CD8-positive, alpha-beta memory T cell (primary cell): ENCODE measurements at regions not wholly inside any gene's neighbourhood (a gene's known extent, or its start where the extent isn't known, plus 50 kb on each side); places are given as distances from the start of the nearest gene placed in this dataset.

Experiments used
- CTCF ChIA-PET: fragments of 350-600 bp; sonication (Branson Sonifier 250); formaldehyde crosslinking; loops from one replicate; lab custom pipeline; 2021; ENCODE audit warnings: antibody characterized with exemption; lab: Charles Lee
- POLR2A ChIA-PET: fragments of 350-600 bp; sonication (Branson Sonifier 250); formaldehyde crosslinking; loops from one replicate; lab custom pipeline; 2021; ENCODE audit warnings: antibody characterized with exemption; lab: Charles Lee
- DNase-seq, 5 donors: peaks; one replicate each; pipeline versions ENCODE4 v3.0.0 to v3.0.0-alpha.2; 2020 to 2022; ENCODE audit warnings: mixed read lengths in 1 of 5
- H3K27ac ChIP-seq: one replicate; pipeline ENCODE4 v1.7.0; 2013; ENCODE audit warnings: low read depth, mild to moderate bottlenecking, low read length, moderate library complexity
- H3K27me3 ChIP-seq: 2 replicates; pipeline ENCODE4 v1.7.0; 2013; ENCODE audit warnings: low read length, mild to moderate bottlenecking; ENCODE audit not compliant: insufficient read depth, poor library complexity, severe bottlenecking
- H3K36me3 ChIP-seq: 2 replicates; pipeline ENCODE4 v1.7.0; 2013; ENCODE audit warnings: mild to moderate bottlenecking, low read length, moderate library complexity; ENCODE audit not compliant: insufficient read depth
- H3K4me1 ChIP-seq: 2 replicates; pipeline ENCODE4 v1.7.0; 2013; ENCODE audit warnings: mild to moderate bottlenecking, low read length, moderate library complexity; ENCODE audit not compliant: insufficient read depth
- H3K4me3 ChIP-seq: 2 replicates; pipeline ENCODE4 v1.7.0; 2013; ENCODE audit warnings: mild to moderate bottlenecking, low read length
- H3K9me3 ChIP-seq: 2 replicates; pipeline ENCODE4 v1.7.0; 2013; ENCODE audit warnings: mild to moderate bottlenecking, low read length
- H3K27ac Mint-ChIP-seq, 8 donors: one replicate each; pipeline ENCODE4 v1.8.0; 2020 to 2021; ENCODE audit warnings: mixed read lengths in 8 of 8, mild to moderate bottlenecking in 6 of 8, inconsistent platforms in 3 of 8, moderate library complexity in 3 of 8
- H3K27me3 Mint-ChIP-seq, 2 donors: one replicate each; pipeline ENCODE4 v1.8.0; 2020 to 2021; ENCODE audit warnings: mixed read lengths in 2 of 2, mild to moderate bottlenecking in 1 of 2, moderate library complexity in 1 of 2
- H3K36me3 Mint-ChIP-seq, 3 donors: one replicate each; pipeline ENCODE4 v1.8.0; 2020 to 2021; ENCODE audit warnings: mixed read lengths in 3 of 3, inconsistent platforms in 1 of 3, mild to moderate bottlenecking in 1 of 3
- H3K4me1 Mint-ChIP-seq, 3 donors: one replicate each; pipeline ENCODE4 v1.8.0; 2020 to 2021; ENCODE audit warnings: mixed read lengths in 3 of 3, inconsistent platforms in 1 of 3, mild to moderate bottlenecking in 1 of 3
- H3K4me3 Mint-ChIP-seq, 7 donors: one replicate each; pipeline ENCODE4 v1.8.0; 2020 to 2021; ENCODE audit warnings: mixed read lengths in 7 of 7, mild to moderate bottlenecking in 6 of 7, moderate library complexity in 4 of 7, inconsistent platforms in 2 of 7
- H3K9me3 Mint-ChIP-seq, 5 donors: one replicate each; pipeline ENCODE4 v1.8.0; 2020 to 2022; ENCODE audit warnings: mixed read lengths in 5 of 5, mild to moderate bottlenecking in 3 of 5, moderate library complexity in 2 of 5, inconsistent platforms in 1 of 5

DNA sequence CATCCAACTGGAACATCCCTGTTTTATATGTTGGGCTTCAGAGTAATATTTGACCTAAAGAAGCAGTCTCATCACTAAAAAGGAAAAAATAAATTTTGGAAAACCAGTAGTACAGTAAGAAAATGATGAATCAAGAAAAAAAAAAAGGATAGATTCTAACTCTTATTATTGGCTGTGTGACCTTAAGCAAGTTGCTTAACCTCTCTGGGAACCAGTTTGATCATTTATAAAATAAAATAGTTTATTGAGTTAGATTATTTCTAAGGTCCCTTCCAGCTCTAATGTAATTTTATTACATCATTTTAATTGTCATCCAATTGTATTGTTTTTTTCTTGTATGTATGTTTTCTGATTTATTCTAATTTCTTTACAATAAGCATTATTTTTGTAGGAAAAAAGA, 127.0 kb downstream of the PRELID2 start:
- H3K9me3 ChIP-seq: no peaks in the 10 kb centered on the region
- no peaks in the 10 kb centered on the region for H3K27me3 ChIP-seq
- peaks cover 0 to 2% of the 10 kb centered on the region in 2 donors for H3K27me3 Mint-ChIP-seq
- H3K4me3 Mint-ChIP-seq: no peak overlapping the region
- no peak overlapping the region for H3K27ac Mint-ChIP-seq
- no peak overlapping the region for H3K27ac ChIP-seq
- H3K36me3 ChIP-seq: no peaks in the 10 kb centered on the region
- CTCF ChIA-PET: interaction anchor here (1.3 kb wide), 1 partner anchor 27 kb away, joined by 3 read pairs; no protein-coding TSS in a partner anchor
- no peak for DNase-seq
- no peak overlapping the region for H3K4me3 ChIP-seq
- no peaks in the 10 kb centered on the region for H3K9me3 Mint-ChIP-seq
- no peaks in the 10 kb centered on the region for H3K36me3 Mint-ChIP-seq
- no peaks in the 10 kb centered on the region for H3K4me1 ChIP-seq
- POLR2A ChIA-PET: no interaction called here
- no peaks in the 10 kb centered on the region for H3K4me1 Mint-ChIP-seq

GRCh38 chr5:145704724-145705123, 130.4 kb downstream of the PRELID2 start:
- H3K27ac ChIP-seq: no peak overlapping the region
- H3K36me3 Mint-ChIP-seq: no peaks in the 10 kb centered on the region
- peaks cover 0 to 2% (median 0%) of the 10 kb centered on the region in 5 donors for H3K9me3 Mint-ChIP-seq
- H3K27me3 ChIP-seq: no peaks in the 10 kb centered on the region
- no peak overlapping the region for H3K4me3 ChIP-seq
- no peak for DNase-seq
- ChIA-PET POLR2A (no interaction called here), CTCF (no interaction called here)
- no peak overlapping the region for H3K4me3 Mint-ChIP-seq
- no peaks in the 10 kb centered on the region for H3K36me3 ChIP-seq
- H3K9me3 ChIP-seq: no peaks in the 10 kb centered on the region
- H3K27me3 Mint-ChIP-seq: peaks cover 0 to 2% of the 10 kb centered on the region in 2 donors
- no peaks in the 10 kb centered on the region for H3K4me1 Mint-ChIP-seq
- no peak overlapping the region for H3K27ac Mint-ChIP-seq
- H3K4me1 ChIP-seq: no peaks in the 10 kb centered on the region

DNA sequence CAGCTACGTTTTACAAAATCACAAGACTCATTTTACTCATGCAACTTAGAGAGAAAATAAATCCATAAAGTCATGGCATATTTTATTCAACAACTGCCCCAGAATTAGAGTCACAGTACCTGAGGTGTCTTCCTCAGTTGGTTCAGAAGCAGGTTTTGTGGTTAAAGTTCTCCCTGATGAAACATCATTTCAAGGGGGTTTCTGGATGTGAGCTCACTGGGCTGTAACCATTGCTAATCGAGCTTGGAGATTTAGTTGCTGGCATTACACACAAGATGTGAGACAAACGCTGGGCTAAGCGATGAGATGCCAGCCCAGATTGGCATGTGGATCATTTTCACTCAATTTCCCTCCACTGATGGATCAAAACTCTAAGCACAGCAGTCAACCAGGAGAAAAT, 131.3 kb downstream of the PRELID2 start:
- ChIA-PET POLR2A (no interaction called here), CTCF (no interaction called here)
- Mint-ChIP-seq H3K9me3 (peaks cover 0 to 2% (median 0%) of the 10 kb centered on the region in 5 donors), H3K36me3 (no peaks in the 10 kb centered on the region), H3K27me3 (peaks cover 0 to 2% of the 10 kb centered on the region in 2 donors), H3K4me3 (no peak overlapping the region), H3K4me1 (no peaks in the 10 kb centered on the region), H3K27ac (no peak overlapping the region)
- no peak overlapping the region for H3K27ac ChIP-seq
- H3K4me1 ChIP-seq: no peaks in the 10 kb centered on the region
- no peak for DNase-seq
- H3K36me3 ChIP-seq: no peaks in the 10 kb centered on the region
- no peaks in the 10 kb centered on the region for H3K9me3 ChIP-seq
- H3K4me3 ChIP-seq: no peak overlapping the region
- H3K27me3 ChIP-seq: no peaks in the 10 kb centered on the region

DNA sequence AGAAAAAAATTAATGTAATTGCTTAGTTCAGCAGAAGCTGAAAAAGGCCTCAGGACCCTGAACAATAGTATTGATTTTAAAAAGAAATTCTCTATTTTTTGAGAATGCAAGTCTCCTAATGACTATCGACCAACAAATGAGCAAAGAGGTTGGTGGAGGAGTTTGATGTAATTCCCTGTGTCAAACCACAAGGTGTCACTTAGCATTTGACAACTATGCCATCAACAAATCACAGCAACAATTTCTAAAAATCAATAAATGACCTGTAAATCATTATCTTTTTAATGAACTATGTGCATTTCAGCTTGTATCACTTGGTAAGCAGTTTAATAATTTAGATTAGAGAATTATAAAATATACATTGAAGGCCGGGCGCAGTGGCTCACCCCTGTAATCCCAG, 133.7 kb downstream of the PRELID2 start:
- H3K4me1 Mint-ChIP-seq: no peaks in the 10 kb centered on the region
- H3K9me3 Mint-ChIP-seq: peaks cover 0 to 2% (median 0%) of the 10 kb centered on the region in 5 donors
- H3K27ac ChIP-seq: no peak overlapping the region
- DNase-seq: no peak
- H3K36me3 Mint-ChIP-seq: no peaks in the 10 kb centered on the region
- H3K27ac Mint-ChIP-seq: no peak overlapping the region
- H3K4me3 ChIP-seq: no peak overlapping the region
- no peaks in the 10 kb centered on the region for H3K36me3 ChIP-seq
- H3K9me3 ChIP-seq: no peaks in the 10 kb centered on the region
- POLR2A ChIA-PET: no interaction called here
- H3K4me1 ChIP-seq: no peaks in the 10 kb centered on the region
- no peaks in the 10 kb centered on the region for H3K27me3 ChIP-seq
- H3K4me3 Mint-ChIP-seq: no peak overlapping the region
- CTCF ChIA-PET: no interaction called here
- no peaks in the 10 kb centered on the region for H3K27me3 Mint-ChIP-seq

DNA sequence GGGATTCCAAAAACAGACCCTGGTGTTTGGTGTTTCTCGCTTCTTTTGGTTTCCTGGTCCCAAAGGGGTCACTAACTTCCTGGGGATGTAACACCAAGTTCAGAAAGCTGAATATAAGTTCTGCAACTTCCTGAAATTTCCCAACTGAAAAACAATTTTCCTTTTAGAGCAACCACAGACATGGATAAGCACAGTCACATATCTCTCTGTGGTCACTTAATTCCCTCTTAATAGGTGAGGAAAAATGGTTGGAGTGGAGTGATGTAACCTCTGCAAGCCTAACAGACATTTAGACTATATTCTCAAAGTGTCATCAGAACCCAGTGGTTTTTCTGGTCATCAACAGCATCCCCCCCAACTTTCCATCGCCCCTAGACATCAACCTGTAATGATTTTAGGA, 135.3 kb downstream of the PRELID2 start:
- POLR2A ChIA-PET: no interaction called here
- no peak overlapping the region for H3K4me3 Mint-ChIP-seq
- DNase-seq: no peak
- H3K36me3 Mint-ChIP-seq: no peaks in the 10 kb centered on the region
- Histone ChIP-seq H3K27ac (no peak overlapping the region), H3K4me3 (no peak overlapping the region), H3K9me3 (no peaks in the 10 kb centered on the region), H3K27me3 (no peaks in the 10 kb centered on the region), H3K36me3 (no peaks in the 10 kb centered on the region), H3K4me1 (no peaks in the 10 kb centered on the region)
- no peaks in the 10 kb centered on the region for H3K4me1 Mint-ChIP-seq
- H3K9me3 Mint-ChIP-seq: peaks cover 0 to 2% (median 0%) of the 10 kb centered on the region in 5 donors
- no peak overlapping the region for H3K27ac Mint-ChIP-seq
- CTCF ChIA-PET: no interaction called here
- H3K27me3 Mint-ChIP-seq: no peaks in the 10 kb centered on the region

DNA sequence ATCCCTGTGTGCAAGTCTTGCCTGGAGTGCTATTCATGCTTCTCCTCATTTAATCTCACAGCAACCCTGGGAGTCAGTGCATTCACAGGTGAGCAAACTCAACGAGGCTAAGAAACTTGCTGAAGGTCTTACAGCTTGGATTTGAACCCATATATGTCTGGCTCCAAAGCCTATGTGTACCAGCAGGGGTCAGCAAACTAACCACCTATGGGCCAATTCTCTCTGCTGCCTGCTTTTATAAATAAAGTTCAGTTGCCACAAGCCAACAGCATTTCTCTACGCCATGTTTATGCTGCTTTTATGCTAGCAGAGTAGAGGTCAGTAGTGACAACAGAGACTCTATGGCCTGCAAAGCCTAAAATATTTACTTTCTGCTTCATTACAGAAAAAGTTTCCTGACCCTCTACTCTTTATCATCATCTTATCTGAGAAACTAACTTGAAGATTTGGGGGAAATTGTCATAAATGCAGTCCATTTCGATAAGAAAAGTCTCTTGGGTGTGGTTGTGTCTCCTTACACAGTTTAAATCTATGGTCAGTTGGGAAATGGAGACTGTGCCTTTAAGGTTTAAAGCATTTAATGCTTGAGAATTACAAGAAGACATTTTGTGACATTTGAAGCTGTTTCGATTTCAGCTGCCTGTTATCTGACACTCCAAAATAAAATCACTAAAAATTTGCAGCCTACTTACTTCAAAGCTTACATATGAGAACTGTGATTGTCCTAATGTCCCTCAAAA, 137.7 kb downstream of the PRELID2 start:
- Histone ChIP-seq H3K4me1 (no peaks in the 10 kb centered on the region), H3K9me3 (no peaks in the 10 kb centered on the region), H3K4me3 (no peak overlapping the region), H3K27ac (no peak overlapping the region), H3K36me3 (no peaks in the 10 kb centered on the region), H3K27me3 (no peaks in the 10 kb centered on the region)
- H3K36me3 Mint-ChIP-seq: no peaks in the 10 kb centered on the region
- CTCF ChIA-PET: no interaction called here
- POLR2A ChIA-PET: no interaction called here
- no peaks in the 10 kb centered on the region for H3K4me1 Mint-ChIP-seq
- peaks cover 0 to 2% (median 0%) of the 10 kb centered on the region in 5 donors for H3K9me3 Mint-ChIP-seq
- DNase-seq: no peak
- H3K27ac Mint-ChIP-seq: no peak overlapping the region
- no peak overlapping the region for H3K4me3 Mint-ChIP-seq
- H3K27me3 Mint-ChIP-seq: no peaks in the 10 kb centered on the region

DNA sequence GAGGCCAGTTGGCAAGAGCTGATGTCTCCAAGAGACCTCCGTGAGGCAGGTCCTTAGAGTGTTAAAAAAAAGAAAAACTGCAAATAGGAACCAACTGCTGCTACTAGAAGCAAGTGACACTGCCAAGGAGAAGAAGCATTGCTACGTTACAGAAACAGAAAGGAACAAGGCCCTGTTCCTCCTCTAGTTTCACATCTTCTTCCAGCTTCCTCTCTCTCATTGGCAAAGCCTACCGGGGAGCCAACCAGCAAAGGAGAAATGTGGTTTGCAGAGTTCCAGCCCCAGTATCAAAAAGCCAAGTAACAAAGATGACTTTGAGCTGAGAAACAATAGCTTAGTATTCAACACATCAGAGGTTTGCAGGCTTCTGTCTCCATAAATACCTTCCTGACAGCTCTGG, 145.9 kb downstream of the PRELID2 start:
- ChIA-PET CTCF (no interaction called here), POLR2A (no interaction called here)
- H3K27me3 ChIP-seq: no peaks in the 10 kb centered on the region
- DNase-seq: no peak
- no peaks in the 10 kb centered on the region for H3K9me3 ChIP-seq
- H3K36me3 ChIP-seq: no peaks in the 10 kb centered on the region
- no peaks in the 10 kb centered on the region for H3K4me1 ChIP-seq
- Mint-ChIP-seq H3K4me3 (no peak overlapping the region), H3K27me3 (peaks cover 0 to 3% of the 10 kb centered on the region in 2 donors), H3K4me1 (no peaks in the 10 kb centered on the region), H3K36me3 (no peaks in the 10 kb centered on the region), H3K27ac (no peak overlapping the region), H3K9me3 (peaks cover 0 to 4% (median 0%) of the 10 kb centered on the region in 5 donors)
- no peak overlapping the region for H3K4me3 ChIP-seq
- no peak overlapping the region for H3K27ac ChIP-seq

DNA sequence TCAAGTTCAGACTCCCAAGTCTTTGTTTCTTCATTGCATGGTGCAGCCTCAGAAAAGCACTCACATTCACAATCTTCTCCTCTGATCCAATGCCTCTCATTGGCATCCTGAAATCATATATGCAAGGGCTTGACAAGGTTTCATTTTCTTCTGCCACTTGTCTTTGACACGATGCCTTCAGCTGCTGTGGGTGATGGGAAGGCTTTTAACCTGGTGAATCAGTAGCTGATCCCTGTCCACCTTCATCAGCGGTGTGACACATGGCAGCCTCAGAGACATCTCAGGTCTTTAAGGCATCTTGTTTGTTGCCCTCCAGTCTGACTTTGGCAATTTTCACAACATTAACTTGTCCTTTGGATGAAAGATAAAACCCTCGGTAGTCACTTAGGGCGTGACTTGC, 147.2 kb downstream of the PRELID2 start:
- Mint-ChIP-seq H3K4me3 (no peak overlapping the region), H3K36me3 (no peaks in the 10 kb centered on the region), H3K27ac (no peak overlapping the region), H3K4me1 (no peaks in the 10 kb centered on the region), H3K9me3 (peaks cover 0 to 4% (median 0%) of the 10 kb centered on the region in 5 donors), H3K27me3 (peaks cover 0 to 3% of the 10 kb centered on the region in 2 donors)
- Histone ChIP-seq H3K4me3 (no peak overlapping the region), H3K36me3 (no peaks in the 10 kb centered on the region), H3K4me1 (no peaks in the 10 kb centered on the region), H3K27me3 (no peaks in the 10 kb centered on the region), H3K9me3 (no peaks in the 10 kb centered on the region), H3K27ac (no peak overlapping the region)
- CTCF ChIA-PET: no interaction called here
- POLR2A ChIA-PET: no interaction called here
- DNase-seq: no peak
